ENCODE measurements at regions not wholly inside any gene's neighbourhood (a gene's known extent, or its start where the extent isn't known, plus 50 kb on each side); places are given as distances from the start of the nearest gene placed in this dataset.
"Not testable (repeated sequence)": the region's sequence is repeated elsewhere in the genome, so short reads cannot be mapped to it uniquely, and the experiment has no call there.

DNA sequence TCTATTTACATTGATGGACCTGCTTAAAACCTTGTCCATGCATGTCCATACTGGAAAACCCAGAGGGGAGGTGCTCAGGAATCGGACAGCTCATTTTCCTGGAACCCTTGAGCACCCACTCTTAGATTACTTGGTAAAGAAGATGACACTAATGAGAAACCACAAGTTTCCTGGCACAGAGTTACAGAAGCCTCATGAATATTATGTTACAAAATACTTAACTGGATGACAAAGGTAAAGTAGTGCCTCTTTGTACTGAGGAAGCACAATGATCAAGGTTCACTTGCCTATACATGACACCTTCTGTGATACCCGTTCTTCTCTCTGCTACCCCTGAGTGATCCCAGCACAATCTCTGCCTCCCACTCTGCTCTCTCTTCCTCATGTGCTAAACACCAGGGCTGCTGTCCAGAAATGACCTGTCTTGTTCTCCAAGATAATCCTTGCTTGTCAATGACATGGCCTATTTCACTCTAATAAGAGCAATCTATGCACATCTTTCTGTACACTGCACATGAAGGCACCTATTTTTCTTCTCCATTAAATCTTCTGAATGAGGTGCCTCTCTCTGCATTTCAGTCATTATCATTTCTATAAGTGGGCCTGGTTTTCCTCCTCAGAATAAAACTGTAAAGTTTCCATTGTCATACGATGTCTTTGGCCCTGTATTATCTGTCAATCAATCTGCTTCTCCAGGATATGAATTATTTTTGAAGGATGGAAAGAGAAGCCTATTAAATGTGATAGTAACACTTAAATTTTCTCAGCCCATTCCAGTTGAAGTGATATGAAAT lies 684.0 kb upstream of the ACO1 start:
- DNase-seq: peak; percentile 18 to 20

GRCh38 chr9:31702957-31703356 lies 681.5 kb upstream of the ACO1 start:
- no peak for DNase-seq

- DNase-seq: no peak
Observed at GRCh38 chr9:31715250-31715649, 669.2 kb upstream of the ACO1 start.

GRCh38 chr9:31719262-31719661 lies 665.2 kb upstream of the ACO1 start:
- DNase-seq: no peak

DNA sequence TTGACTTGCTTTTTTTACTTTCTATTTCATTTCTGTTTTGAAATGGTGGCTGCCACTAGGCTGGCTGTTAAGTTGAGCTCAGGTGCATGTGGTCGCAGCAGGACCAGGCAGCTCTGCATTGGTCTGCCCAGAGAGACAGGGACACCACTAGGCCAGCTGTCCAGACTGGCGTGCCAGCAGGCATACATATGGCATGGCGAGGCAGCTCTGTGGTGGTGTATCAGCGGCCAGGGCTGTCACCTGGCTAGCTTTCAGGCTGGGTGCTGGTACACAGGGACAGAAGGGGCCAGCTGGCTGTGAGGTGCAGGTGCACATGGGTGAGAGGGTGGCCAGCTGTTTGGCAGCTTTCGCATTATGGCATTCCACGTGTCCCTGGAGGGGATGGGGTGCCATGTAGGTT lies 654.0 kb upstream of the ACO1 start:
- DNase-seq: no peak

GRCh38 chr9:31733166-31733565 lies 651.3 kb upstream of the ACO1 start:
- no peak for DNase-seq

- DNase-seq: no peak
Observed at GRCh38 chr9:31736581-31737179, 647.8 kb upstream of the ACO1 start.

DNA sequence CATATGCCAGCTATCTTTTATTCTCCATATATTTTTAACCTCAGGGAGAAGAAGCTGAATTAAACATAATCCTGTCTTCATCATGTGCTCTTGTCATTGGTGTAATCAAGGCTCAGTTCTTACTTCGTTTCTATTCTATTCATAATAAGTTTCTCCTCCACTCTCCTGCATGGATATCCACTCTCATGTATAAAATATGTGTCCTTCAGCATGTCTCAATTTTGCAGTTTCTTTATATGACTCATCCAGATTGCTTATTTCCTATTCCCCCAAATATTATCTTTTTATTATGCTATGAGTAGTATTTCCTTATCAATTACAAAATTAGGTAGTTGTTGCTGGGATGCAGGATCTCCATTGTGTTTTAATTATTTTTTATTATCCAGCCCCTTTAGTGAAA lies 643.7 kb upstream of the ACO1 start:
- no peak for DNase-seq

DNA sequence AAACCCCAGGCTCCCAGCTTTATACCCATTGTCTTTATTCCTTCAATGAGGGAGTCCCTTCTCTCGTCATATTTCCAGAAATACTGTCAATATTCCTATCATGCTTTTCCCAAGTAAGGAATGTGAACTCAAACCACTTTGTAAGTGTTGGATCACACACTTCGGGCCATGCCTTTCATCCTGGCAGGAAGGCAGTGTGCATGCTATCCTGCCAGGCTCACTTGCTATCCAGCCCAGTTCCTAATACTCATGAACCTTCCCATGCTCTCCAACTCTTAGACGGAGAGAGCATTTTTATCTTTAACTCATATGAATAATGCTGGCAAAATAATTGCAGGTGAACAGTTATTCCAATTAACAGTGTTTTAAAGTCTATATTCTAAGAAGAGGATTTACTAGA lies 639.9 kb upstream of the ACO1 start:
- DNase-seq: no peak

GRCh38 chr9:31745468-31745867 lies 639.0 kb upstream of the ACO1 start:
- no peak for DNase-seq

- no peak for DNase-seq
Observed at GRCh38 chr9:31745886-31746285, 638.6 kb upstream of the ACO1 start.

GRCh38 chr9:31753756-31754155 lies 630.7 kb upstream of the ACO1 start:
- no peak for DNase-seq

- DNase-seq: no peak
Observed at GRCh38 chr9:31759703-31760102, 624.7 kb upstream of the ACO1 start.

GRCh38 chr9:31774021-31774420 lies 610.4 kb upstream of the ACO1 start:
- DNase-seq: not testable (repeated sequence)

GRCh38 chr9:31774571-31774970 lies 609.9 kb upstream of the ACO1 start:
- no peak for DNase-seq

DNA sequence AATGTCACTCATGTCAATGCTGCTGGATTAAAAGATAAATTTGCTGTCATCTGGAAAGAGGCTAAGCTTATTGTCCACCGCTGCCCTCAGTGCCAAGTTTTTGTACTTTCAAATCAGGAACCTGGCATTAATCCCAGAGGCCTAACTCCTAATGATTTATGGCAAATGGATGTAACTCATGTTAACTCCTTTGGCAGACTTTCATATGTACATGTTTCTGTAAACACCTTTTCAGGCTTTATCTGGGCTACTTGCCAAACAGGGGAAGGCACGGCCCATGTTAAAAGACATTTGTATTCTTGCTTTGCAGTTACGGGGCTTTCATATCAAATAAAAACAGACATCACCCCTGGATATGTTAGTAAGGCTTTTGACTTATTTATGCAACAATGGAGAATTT lies 608.0 kb upstream of the ACO1 start:
- no peak for DNase-seq

DNA sequence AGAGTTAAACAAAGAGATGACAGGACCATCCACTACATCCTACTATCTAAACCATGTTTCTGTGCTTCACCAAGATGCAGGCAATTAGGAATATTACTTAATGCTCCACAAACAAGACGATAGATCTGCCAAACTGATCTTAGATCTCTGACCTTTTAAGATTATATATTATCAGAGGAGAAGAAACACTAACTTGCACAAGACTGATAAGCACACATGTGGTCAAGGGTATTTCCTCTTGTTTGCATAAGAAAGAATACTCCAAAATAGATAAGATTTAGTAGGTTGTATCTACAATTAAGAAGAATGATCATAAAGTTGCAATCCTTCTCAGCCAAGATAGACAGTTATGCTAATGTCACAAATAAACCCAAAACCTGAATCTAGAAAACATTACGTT lies 601.0 kb upstream of the ACO1 start:
- DNase-seq: no peak

- DNase-seq: no peak
Observed at GRCh38 chr9:31790720-31791119, 593.7 kb upstream of the ACO1 start.

DNA sequence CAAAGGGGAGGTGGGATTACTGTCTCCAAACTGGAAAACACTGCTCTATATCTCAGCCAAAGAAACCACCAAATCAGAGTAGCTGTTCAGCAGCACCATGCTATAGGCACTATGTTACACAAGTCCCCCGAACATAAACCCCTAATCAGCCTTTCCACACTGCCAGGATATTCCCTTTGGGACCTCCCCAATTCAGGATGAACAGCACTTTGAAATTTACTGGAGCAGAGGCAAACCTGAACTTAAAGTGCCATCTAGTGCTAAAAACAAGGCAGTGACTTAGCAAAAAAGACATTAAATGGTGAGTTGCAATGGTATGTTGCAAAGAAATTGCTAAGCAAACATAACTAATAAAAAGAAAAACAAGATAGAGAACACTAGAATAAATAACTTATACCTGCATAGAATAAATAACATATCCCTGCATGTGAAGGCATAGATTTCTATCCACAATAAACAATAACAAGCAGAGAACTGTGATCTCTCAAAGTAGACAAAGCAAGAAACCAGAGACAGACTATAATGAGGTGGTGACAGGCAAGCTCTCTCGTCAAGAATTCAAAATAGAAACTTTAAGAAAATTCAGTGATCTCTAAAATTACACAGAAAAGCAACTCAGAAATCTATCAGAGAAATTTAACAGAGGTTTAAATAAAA lies 584.4 kb upstream of the ACO1 start:
- DNase-seq: no peak

- DNase-seq: no peak
Observed at GRCh38 chr9:31807574-31808256, 576.7 kb upstream of the ACO1 start.

GRCh38 chr9:31808766-31809165 lies 575.7 kb upstream of the ACO1 start:
- DNase-seq: no peak

- no peak for DNase-seq
Observed at GRCh38 chr9:31820426-31820825, 564.0 kb upstream of the ACO1 start.

GRCh38 chr9:31821583-31821982 lies 562.9 kb upstream of the ACO1 start:
- DNase-seq: no peak

DNA sequence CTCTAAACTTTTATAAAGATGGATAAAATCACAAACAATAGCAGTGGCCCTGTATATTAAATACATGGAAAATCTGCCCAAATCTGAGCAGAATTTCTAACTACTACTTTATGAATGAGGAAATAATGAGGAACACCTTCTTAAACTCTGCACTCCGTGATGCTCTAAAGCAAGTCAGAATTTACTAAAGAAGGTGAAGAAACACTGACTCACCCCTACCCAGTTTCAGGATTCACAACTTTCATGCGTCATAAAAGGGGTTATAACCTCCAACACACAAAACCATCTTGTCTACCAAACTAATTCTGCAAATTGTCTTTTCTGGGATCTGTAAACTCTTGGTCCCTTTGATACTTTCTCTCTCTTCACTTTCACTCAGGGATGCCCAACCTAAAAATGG lies 561.1 kb upstream of the ACO1 start:
- DNase-seq: no peak
